Stomach (tissue), 8 donors: ENCODE measurements at regions not wholly inside any gene's neighbourhood (a gene's known extent, or its start where the extent isn't known, plus 50 kb on each side); places are given as distances from the start of the nearest gene placed in this dataset.

Source experiments
- DNase-seq, 2 donors: peaks; one replicate each; pipeline versions ENCODE4 v3.0.0 to v3.0.0-alpha.2; 2013 to 2019
- H3K27ac ChIP-seq, 5 donors: fragments of 200-600 bp in 4 of 5; sonication (generic) in 4 of 5; one replicate each; pipeline ENCODE4 v1.5.1; 2013 to 2019; ENCODE audit warnings: mild to moderate bottlenecking in 1 of 5, moderate library complexity in 1 of 5
- H3K27me3 ChIP-seq, 3 donors: fragments of 200-600 bp; sonication (generic); one replicate each; pipeline ENCODE4 v1.5.1; 2017 to 2019; ENCODE audit warnings: mixed run types in 1 of 3
- H3K36me3 ChIP-seq, 4 donors: fragments of 200-600 bp; sonication (generic); 1 replicate in 3 of 4; 2 replicates in 1 of 4; pipeline ENCODE4 v1.5.1; 2016 to 2019
- H3K4me1 ChIP-seq, 4 donors: fragments of 200-600 bp; sonication (generic); one replicate each; pipeline ENCODE4 v1.5.1; 2016 to 2019
- H3K4me3 ChIP-seq, 4 donors: fragments of 200-600 bp; sonication (generic) in 3 of 4; one replicate each; pipeline ENCODE4 v1.5.1; 2016 to 2019; ENCODE audit warnings: mild to moderate bottlenecking in 1 of 4
- H3K9me3 ChIP-seq, 4 donors: fragments of 200-600 bp; sonication (generic); one replicate each; pipeline ENCODE4 v1.5.1; 2016 to 2019
- CTCF ChIP-seq, 7 experiments: fragments of 450-650 bp in 4 of 7; fragments of 200-600 bp in 3 of 7; sonication (generic) in 3 of 7; IDR thresholded peaks; one replicate each; pipeline ENCODE4 v1.5.1; 2016 to 2019; ENCODE audit warnings: antibody characterized with exemption in 7 of 7, control low read depth in 2 of 7, mild to moderate bottlenecking in 1 of 7
- EP300 ChIP-seq: sonication (generic); formaldehyde crosslinking; IDR thresholded peaks from one replicate; pipeline ENCODE4 v1.6.1; 2017; ENCODE audit warnings: antibody characterized with exemption
- POLR2A ChIP-seq, 4 donors: fragments of 450-650 bp; IDR thresholded peaks; one replicate each; pipeline ENCODE4 v1.6.1; 2016; ENCODE audit warnings: antibody characterized with exemption in 4 of 4, control low read depth in 2 of 4, mild to moderate bottlenecking in 1 of 4, moderate library complexity in 1 of 4
- POLR2AphosphoS5 ChIP-seq, 3 donors: sonication (generic); formaldehyde crosslinking; IDR thresholded peaks; one replicate each; pipeline ENCODE4 v1.6.1; 2016; ENCODE audit warnings: antibody characterized with exemption in 3 of 3
- WGBS, 5 donors: extraction: QIAGEN DNeasy Blood & Tissue Kit in 3 of 5; methylation state at CpG; one replicate each; pipeline versions ENCODE4 v1.1.5 to v1.1.7; 2013 to 2018; 5-methylcytosine and 5-hydroxymethylcytosine counted together
- intact Hi-C: fragments of 100-400 bp; cut with DNase I; formaldehyde crosslinking; loops from one replicate; pipeline ENCODE4 v1.15.1; 2023; ENCODE audit warnings: low total_unique reads
- donor health status: healthy with polysubstance abuse.
- donor health status: Bipolar disorder and iron deficiency.
- donor health status: healthy.

- peaks cover 0 to 6% (median 0%) of the 10 kb centered on the region in 4 donors for H3K9me3 ChIP-seq
- no peak overlapping the region for H3K27ac ChIP-seq
- intact Hi-C loops: no loop called here
- H3K36me3 ChIP-seq: no peaks in the 10 kb centered on the region
- H3K27me3 ChIP-seq: no peaks in the 10 kb centered on the region
- no peaks in the 10 kb centered on the region for H3K4me1 ChIP-seq
- 47 to 52% (median 50%) methylated on average over 11 of the region's 11 CpGs for whole genome bisulfite sequencing, 5 donors
- DNase-seq: peak in 1 of 2 donors; percentile 3
- H3K4me3 ChIP-seq: no peak overlapping the region
- TF ChIP-seq EP300: no peak
- no peak for TF ChIP-seq POLR2A (IDR thresholded peaks at IDR 0.05)
- TF ChIP-seq CTCF (IDR thresholded peaks at IDR 0.05): no peak
- no peak for TF ChIP-seq POLR2AphosphoS5 (IDR thresholded peaks at IDR 0.05)
Observed at GRCh38 chr16:6165330-6165979, 1067.9 kb upstream of the EEF2KMT start.

GRCh38 chr16:6160871-6161270 lies 1063.3 kb upstream of the EEF2KMT start:
- Histone ChIP-seq H3K36me3 (no peaks in the 10 kb centered on the region), H3K4me3 (no peak overlapping the region), H3K9me3 (no peaks in the 10 kb centered on the region), H3K27me3 (no peaks in the 10 kb centered on the region), H3K27ac (no peak overlapping the region), H3K4me1 (no peaks in the 10 kb centered on the region)
- TF ChIP-seq POLR2A (IDR thresholded peaks at IDR 0.05): no peak
- TF ChIP-seq POLR2AphosphoS5 (IDR thresholded peaks at IDR 0.05): no peak
- no peak for TF ChIP-seq CTCF (IDR thresholded peaks at IDR 0.05)
- no peak for TF ChIP-seq EP300
- intact Hi-C loops: no loop called here
- DNase-seq: no peak
- WGBS, 5 donors: 56 to 76% (median 65%) methylated on average over 10 of the region's 10 CpGs

GRCh38 chr16:6160303-6160702 lies 1062.7 kb upstream of the EEF2KMT start:
- Histone ChIP-seq H3K27ac (no peak overlapping the region), H3K4me1 (no peaks in the 10 kb centered on the region), H3K9me3 (no peaks in the 10 kb centered on the region), H3K27me3 (no peaks in the 10 kb centered on the region), H3K4me3 (no peak overlapping the region), H3K36me3 (no peaks in the 10 kb centered on the region)
- 81 to 93% (median 89%) methylated on average over 3 of the region's 3 CpGs for WGBS, 5 donors
- no peak for DNase-seq
- no peak for TF ChIP-seq POLR2AphosphoS5 (IDR thresholded peaks at IDR 0.05)
- intact Hi-C loops: no loop called here

- Histone ChIP-seq H3K27ac (no peak overlapping the region), H3K36me3 (no peaks in the 10 kb centered on the region), H3K27me3 (no peaks in the 10 kb centered on the region), H3K9me3 (no peaks in the 10 kb centered on the region), H3K4me3 (no peak overlapping the region), H3K4me1 (no peaks in the 10 kb centered on the region)
- TF ChIP-seq EP300 (no peak), POLR2A (IDR thresholded peaks at IDR 0.05) (no peak), POLR2AphosphoS5 (IDR thresholded peaks at IDR 0.05) (no peak), CTCF (IDR thresholded peaks at IDR 0.05) (no peak)
- no peak for DNase-seq
- intact Hi-C loops: no loop called here
- WGBS, 5 donors: 91 to 96% (median 94%) methylated on average over 4 of the region's 4 CpGs
Observed at GRCh38 chr16:6157806-6158205, 1060.2 kb upstream of the EEF2KMT start.

- intact Hi-C loops: no loop called here
- H3K27me3 ChIP-seq: no peaks in the 10 kb centered on the region
- H3K4me3 ChIP-seq: no peak overlapping the region
- no peaks in the 10 kb centered on the region for H3K4me1 ChIP-seq
- WGBS, 5 donors: 76 to 93% (median 89%) methylated on average over 9 of the region's 9 CpGs
- no peaks in the 10 kb centered on the region for H3K36me3 ChIP-seq
- no peak for DNase-seq
- H3K27ac ChIP-seq: no peak overlapping the region
- no peaks in the 10 kb centered on the region for H3K9me3 ChIP-seq
- TF ChIP-seq POLR2A (IDR thresholded peaks at IDR 0.05) (no peak), EP300 (no peak), CTCF (IDR thresholded peaks at IDR 0.05) (no peak), POLR2AphosphoS5 (IDR thresholded peaks at IDR 0.05) (no peak)
Observed at GRCh38 chr16:6155271-6155670, 1057.7 kb upstream of the EEF2KMT start.
